Fibroblast of lung (primary cell): ENCODE measurements at regions not wholly inside any gene's neighbourhood (a gene's known extent, or its start where the extent isn't known, plus 50 kb on each side); places are given as distances from the start of the nearest gene placed in this dataset.

Experiments used
- EZH2 ChIP-seq: IDR thresholded peaks from 2 replicates; pipeline ENCODE4 v1.5.1; 2012; ENCODE audit warnings: low read length, control low read depth, mild to moderate bottlenecking; ENCODE audit errors: missing control alignments
- TF ChIP-seq, protein P1 (sequence below), 2 donors: IDR thresholded peaks in 1 of 2; conservative IDR thresholded peaks in 1 of 2; 1 replicate in 1 of 2; 2 replicates in 1 of 2; pipeline ENCODE4 v1.5.1; 2011 to 2012; ENCODE audit warnings: low read length in 2 of 2, control low read depth in 1 of 2, inconsistent platforms in 1 of 2, low read depth in 1 of 2, mild to moderate bottlenecking in 1 of 2

- TF ChIP-seq, protein P1, sequence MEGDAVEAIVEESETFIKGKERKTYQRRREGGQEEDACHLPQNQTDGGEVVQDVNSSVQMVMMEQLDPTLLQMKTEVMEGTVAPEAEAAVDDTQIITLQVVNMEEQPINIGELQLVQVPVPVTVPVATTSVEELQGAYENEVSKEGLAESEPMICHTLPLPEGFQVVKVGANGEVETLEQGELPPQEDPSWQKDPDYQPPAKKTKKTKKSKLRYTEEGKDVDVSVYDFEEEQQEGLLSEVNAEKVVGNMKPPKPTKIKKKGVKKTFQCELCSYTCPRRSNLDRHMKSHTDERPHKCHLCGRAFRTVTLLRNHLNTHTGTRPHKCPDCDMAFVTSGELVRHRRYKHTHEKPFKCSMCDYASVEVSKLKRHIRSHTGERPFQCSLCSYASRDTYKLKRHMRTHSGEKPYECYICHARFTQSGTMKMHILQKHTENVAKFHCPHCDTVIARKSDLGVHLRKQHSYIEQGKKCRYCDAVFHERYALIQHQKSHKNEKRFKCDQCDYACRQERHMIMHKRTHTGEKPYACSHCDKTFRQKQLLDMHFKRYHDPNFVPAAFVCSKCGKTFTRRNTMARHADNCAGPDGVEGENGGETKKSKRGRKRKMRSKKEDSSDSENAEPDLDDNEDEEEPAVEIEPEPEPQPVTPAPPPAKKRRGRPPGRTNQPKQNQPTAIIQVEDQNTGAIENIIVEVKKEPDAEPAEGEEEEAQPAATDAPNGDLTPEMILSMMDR (conservative IDR thresholded peaks at IDR 0.05 in 1 of 2, IDR thresholded peaks at IDR 0.05 in 1 of 2; ENCODE audit: low read depth in 1 of 2, low read length in 2 of 2) = no peak
- no peak for TF ChIP-seq EZH2
These were observed 186.9 kb downstream of the MATN1 start for GRCh38 chr1:30536530-30536929.
